Parathyroid adenoma (tissue), 2 donors: ENCODE measurements at regions not wholly inside any gene's neighbourhood (a gene's known extent, or its start where the extent isn't known, plus 50 kb on each side); places are given as distances from the start of the nearest gene placed in this dataset.

Experiments
- H2AFZ ChIP-seq: fragments of 300-600 bp; sonication (generic); one replicate; pipeline ENCODE4 v1.7.0; 2017; ENCODE audit warnings: antibody characterized with exemption, mild to moderate bottlenecking
- H3K27ac ChIP-seq: fragments of 300-600 bp; sonication (generic); one replicate; pipeline ENCODE4 v1.7.0; 2017
- H3K27me3 ChIP-seq: fragments of 300-600 bp; sonication (generic); one replicate; pipeline ENCODE4 v1.7.0; 2017; ENCODE audit warnings: low read length; ENCODE audit not compliant: control insufficient read depth, insufficient read depth
- H3K36me3 ChIP-seq: fragments of 300-600 bp; sonication (generic); one replicate; pipeline ENCODE4 v1.7.0; 2017; ENCODE audit warnings: low read length; ENCODE audit not compliant: control insufficient read depth, insufficient read depth
- H3K4me1 ChIP-seq: fragments of 300-600 bp; sonication (generic); one replicate; pipeline ENCODE4 v1.7.0; 2017; ENCODE audit warnings: control low read depth
- H3K4me2 ChIP-seq: fragments of 300-600 bp; sonication (generic); one replicate; pipeline ENCODE4 v1.7.0; 2017; ENCODE audit warnings: low read length
- H3K4me3 ChIP-seq: fragments of 300-600 bp; sonication (generic); one replicate; pipeline ENCODE4 v1.7.0; 2017; ENCODE audit warnings: low read depth, low read length
- H3K79me2 ChIP-seq: fragments of 300-600 bp; sonication (generic); one replicate; pipeline ENCODE4 v1.7.0; 2017; ENCODE audit warnings: control low read depth
- H3K9ac ChIP-seq: fragments of 300-600 bp; sonication (generic); one replicate; pipeline ENCODE4 v1.7.0; 2017; ENCODE audit warnings: mild to moderate bottlenecking
- H3K9me3 ChIP-seq: fragments of 300-600 bp; sonication (generic); one replicate; pipeline ENCODE4 v1.7.0; 2017; ENCODE audit warnings: low read length; ENCODE audit not compliant: control insufficient read depth
- TF ChIP-seq, protein P1 (sequence below): fragments of 300-600 bp; sonication (generic); IDR thresholded peaks from one replicate; pipeline ENCODE4 v1.7.0; 2017; ENCODE audit warnings: antibody characterized with exemption, mild to moderate bottlenecking
- donor health status: primary hyperparathyroidism.

DNA sequence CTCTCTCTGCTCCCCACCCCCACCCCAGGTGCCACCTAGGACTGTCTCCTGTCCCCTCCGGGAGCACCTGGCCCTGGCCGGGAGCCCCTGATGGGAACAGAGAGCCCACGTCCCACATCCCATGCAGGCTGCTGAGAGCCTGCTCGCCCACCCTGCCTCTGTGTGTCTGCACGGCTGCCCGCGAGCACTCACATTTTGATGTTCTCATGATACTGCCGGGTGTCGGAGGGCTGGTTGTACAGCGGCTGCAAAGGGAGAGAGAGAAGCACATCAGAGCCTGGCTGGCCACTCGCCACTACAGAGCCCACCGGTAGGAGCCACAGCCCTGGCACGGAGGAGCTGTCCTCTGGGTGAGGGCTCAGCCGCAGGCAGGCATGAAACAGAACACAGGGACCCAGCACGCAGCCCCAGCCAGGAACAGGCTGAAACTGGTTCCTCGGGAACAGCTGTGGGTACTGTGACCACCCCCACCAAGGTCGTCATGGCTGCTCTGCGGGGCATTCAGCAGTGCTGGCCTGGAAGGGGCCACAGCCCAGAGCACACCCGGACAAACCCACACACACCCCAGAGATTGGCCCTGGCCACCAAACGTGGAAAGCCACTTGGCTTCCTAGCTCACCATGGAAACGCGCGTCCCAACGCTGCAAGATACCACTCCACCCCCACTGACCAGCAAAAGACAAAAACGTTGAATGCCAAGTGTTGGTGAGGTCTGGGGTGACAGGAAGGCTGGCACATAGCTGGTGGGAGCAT lies 117.6 kb downstream of the NCOR2 start:
- no peaks in the 10 kb centered on the region for H3K36me3 ChIP-seq
- no peaks in the 10 kb centered on the region for H3K27me3 ChIP-seq
- H3K79me2 ChIP-seq, result peaks cover 7% of the 10 kb centered on the region
- H3K9me3 ChIP-seq, result no peaks in the 10 kb centered on the region
- H3K4me2 ChIP-seq, result no peak overlapping the region
- no peak overlapping the region for H2AFZ ChIP-seq
- H3K4me1 ChIP-seq, result no peaks in the 10 kb centered on the region
- H3K9ac ChIP-seq, result no peak overlapping the region
- no peak overlapping the region for H3K4me3 ChIP-seq
- TF ChIP-seq, protein P1, sequence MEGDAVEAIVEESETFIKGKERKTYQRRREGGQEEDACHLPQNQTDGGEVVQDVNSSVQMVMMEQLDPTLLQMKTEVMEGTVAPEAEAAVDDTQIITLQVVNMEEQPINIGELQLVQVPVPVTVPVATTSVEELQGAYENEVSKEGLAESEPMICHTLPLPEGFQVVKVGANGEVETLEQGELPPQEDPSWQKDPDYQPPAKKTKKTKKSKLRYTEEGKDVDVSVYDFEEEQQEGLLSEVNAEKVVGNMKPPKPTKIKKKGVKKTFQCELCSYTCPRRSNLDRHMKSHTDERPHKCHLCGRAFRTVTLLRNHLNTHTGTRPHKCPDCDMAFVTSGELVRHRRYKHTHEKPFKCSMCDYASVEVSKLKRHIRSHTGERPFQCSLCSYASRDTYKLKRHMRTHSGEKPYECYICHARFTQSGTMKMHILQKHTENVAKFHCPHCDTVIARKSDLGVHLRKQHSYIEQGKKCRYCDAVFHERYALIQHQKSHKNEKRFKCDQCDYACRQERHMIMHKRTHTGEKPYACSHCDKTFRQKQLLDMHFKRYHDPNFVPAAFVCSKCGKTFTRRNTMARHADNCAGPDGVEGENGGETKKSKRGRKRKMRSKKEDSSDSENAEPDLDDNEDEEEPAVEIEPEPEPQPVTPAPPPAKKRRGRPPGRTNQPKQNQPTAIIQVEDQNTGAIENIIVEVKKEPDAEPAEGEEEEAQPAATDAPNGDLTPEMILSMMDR, result no peak
- H3K27ac ChIP-seq, result no peak overlapping the region

DNA sequence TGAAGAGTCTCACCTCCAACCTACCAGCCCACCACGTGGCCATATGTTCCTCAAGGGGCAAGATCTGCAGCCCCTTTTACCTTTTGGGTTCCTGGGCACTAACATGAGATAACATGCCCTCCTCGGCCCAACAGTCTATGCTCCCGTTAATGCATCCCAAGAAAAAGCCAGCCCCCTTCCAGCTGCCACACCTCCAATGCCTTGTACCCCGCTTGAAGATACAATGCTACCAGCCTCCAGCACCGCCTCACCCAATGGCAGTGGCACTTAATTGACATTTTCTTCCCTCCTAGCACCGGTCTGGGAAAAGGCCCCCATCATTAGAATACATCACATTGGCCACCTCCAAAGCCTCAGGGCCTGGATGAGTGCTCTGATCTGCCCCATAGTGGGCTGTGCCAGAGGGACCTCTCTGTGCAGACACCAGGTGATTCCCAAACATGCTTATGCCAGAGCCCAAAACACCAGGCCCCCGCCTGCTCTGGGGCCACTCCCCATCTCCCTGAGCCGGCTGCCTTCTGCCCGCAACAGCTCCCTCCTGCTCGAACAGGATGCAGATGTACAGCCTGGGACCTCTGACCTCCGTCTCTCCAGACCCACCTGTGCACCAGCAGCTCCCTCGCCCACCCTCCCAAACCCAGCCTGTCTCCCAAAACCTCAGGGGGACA lies 118.3 kb downstream of the NCOR2 start:
- Histone ChIP-seq H3K4me2 (no peak overlapping the region), H3K36me3 (no peaks in the 10 kb centered on the region), H3K9ac (no peak overlapping the region), H3K79me2 (peaks cover 7% of the 10 kb centered on the region), H2AFZ (no peak overlapping the region), H3K27me3 (no peaks in the 10 kb centered on the region), H3K4me3 (no peak overlapping the region), H3K27ac (no peak overlapping the region), H3K9me3 (no peaks in the 10 kb centered on the region), H3K4me1 (no peaks in the 10 kb centered on the region)
- TF ChIP-seq, protein P1, result no peak

DNA sequence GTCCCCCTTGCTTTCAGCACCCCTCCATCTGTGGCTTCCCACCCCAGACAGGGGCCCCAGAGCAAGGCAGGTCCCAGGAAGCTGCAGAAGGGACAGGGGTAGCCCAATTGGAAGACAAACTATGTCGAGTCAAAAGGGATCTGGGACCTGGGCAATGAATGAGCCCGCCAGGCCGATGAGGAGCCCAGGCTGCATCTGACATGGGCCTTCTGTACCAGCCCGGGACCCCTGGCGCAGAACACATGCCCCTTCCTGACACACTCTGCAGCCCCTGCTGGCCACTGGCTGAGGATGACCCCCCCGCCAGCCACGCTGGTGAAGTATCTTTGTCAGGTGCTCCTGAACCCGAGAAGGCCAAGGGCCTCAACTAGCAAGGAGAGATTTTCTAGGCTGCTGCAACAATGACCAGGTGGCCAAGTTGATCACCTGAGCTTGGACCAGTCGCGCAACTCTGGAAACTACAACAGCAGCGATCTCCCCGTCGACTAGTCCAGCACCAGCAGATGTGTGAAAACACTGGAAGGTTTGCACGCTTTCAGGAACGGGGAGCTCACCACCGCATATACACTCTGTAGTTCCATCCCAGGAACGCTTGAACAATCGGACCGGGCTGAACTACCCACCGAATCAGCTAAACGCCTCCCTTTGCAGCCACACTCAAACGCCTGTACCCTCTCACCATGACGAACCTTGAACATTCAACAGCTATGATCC lies 119.0 kb downstream of the NCOR2 start:
- no peaks in the 10 kb centered on the region for H3K4me1 ChIP-seq
- no peak overlapping the region for H3K27ac ChIP-seq
- no peaks in the 10 kb centered on the region for H3K27me3 ChIP-seq
- peaks cover 7% of the 10 kb centered on the region for H3K79me2 ChIP-seq
- no peak overlapping the region for H3K9ac ChIP-seq
- H3K36me3 ChIP-seq, result no peaks in the 10 kb centered on the region
- no peak overlapping the region for H2AFZ ChIP-seq
- H3K9me3 ChIP-seq, result no peaks in the 10 kb centered on the region
- no peak overlapping the region for H3K4me3 ChIP-seq
- TF ChIP-seq, protein P1, result no peak
- no peak overlapping the region for H3K4me2 ChIP-seq

DNA sequence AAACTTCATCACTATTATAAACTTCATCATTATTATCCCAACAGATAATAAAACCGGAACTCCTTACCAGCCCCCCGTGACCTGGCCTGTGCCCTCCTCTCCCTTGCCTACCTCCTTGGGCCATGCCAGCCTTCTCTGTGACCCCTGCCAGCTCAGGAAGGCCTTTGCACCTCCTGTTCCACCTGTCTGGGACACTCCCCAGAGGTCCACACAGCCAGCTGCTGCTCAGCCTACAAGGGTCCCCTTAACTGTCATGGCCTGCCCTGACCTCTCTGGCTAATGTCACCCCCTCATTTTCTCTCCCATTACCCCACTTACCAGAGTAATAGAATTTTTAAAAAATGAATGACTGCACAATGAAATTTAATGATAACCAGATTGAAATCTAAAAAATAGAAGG lies 121.0 kb downstream of the NCOR2 start:
- H3K36me3 ChIP-seq, result no peaks in the 10 kb centered on the region
- no peak overlapping the region for H3K4me2 ChIP-seq
- H3K4me1 ChIP-seq, result no peaks in the 10 kb centered on the region
- H3K79me2 ChIP-seq, result peaks cover 7% of the 10 kb centered on the region
- H3K9ac ChIP-seq, result no peak overlapping the region
- no peak overlapping the region for H2AFZ ChIP-seq
- no peaks in the 10 kb centered on the region for H3K9me3 ChIP-seq
- TF ChIP-seq, protein P1, result no peak
- no peak overlapping the region for H3K4me3 ChIP-seq
- H3K27ac ChIP-seq, result no peak overlapping the region
- no peaks in the 10 kb centered on the region for H3K27me3 ChIP-seq
